GM12878 (cell line): ENCODE measurements at regions not wholly inside any gene's neighbourhood (a gene's known extent, or its start where the extent isn't known, plus 50 kb on each side); places are given as distances from the start of the nearest gene placed in this dataset.

Experiments used
- ATAC-seq: fragments of 200-7000 bp; cut with Tn5 transposase; 3 replicates; pipeline ENCODE4 v1.9.1; 2020; ENCODE audit warnings: mild to moderate bottlenecking, moderate library complexity
- BruUV-seq: library from RNA; stranded (reverse); fragments of 400-500 nt; replicated peaks from 2 replicates; lab custom pipeline; 2021; lab: Mats Ljungman, UMichigan
- CTCF ChIA-PET: fragments of 300-600 bp; sonication (Branson Sonifier 250); formaldehyde crosslinking; extraction: SDS; loops from one replicate; lab custom pipeline; 2021; ENCODE audit warnings: inconsistent platforms; lab: Yijun Ruan, JAX
- POLR2A ChIA-PET: fragments of 350-600 bp; formaldehyde crosslinking; extraction: SDS; loops from one replicate; lab custom pipeline; 2021; ENCODE audit warnings: inconsistent platforms; lab: Charles Lee
- RAD21 ChIA-PET: fragments of 300-600 bp; sonication (Branson Sonifier 250); formaldehyde crosslinking; loops from one replicate; lab custom pipeline; 2023; ENCODE audit warnings: antibody characterized with exemption; ENCODE audit not compliant: unreplicated experiment; lab: Charles Lee
- SMC1A ChIA-PET: fragments of 300-600 bp; sonication (Branson Sonifier 250); formaldehyde crosslinking; loops from one replicate; lab custom pipeline; 2023; ENCODE audit not compliant: unreplicated experiment, uncharacterized antibody; lab: Charles Lee
- DNase-seq: peaks from one replicate; pipeline ENCODE4 v3.0.0-alpha.2; 2011; ENCODE audit warnings: low read depth, low spot score
- FAIRE-seq: peaks from 3 replicates; lab custom pipeline; 2011; peaks lifted over from hg19 to GRCh38; lab: Jason Lieb, UNC
- H2AFZ ChIP-seq: 2 replicates; pipeline ENCODE4 v1.6.0; 2011; ENCODE audit warnings: low read depth, low read length, control low read depth; ENCODE audit not compliant: control insufficient read depth
- H3K27ac ChIP-seq: 2 replicates; pipeline ENCODE4 v1.5.1; 2011; ENCODE audit warnings: control low read depth; ENCODE audit not compliant: control insufficient read depth, insufficient read depth
- H3K27me3 ChIP-seq, 2 experiments: replicated peaks in 1 of 2; 2 replicates each; pipeline versions ENCODE4 v1.6.0 to v1.6.1; 2011; ENCODE audit warnings: low read length in 1 of 2; ENCODE audit not compliant: control insufficient read depth in 2 of 2, insufficient read depth in 2 of 2
- H3K36me3 ChIP-seq, 2 experiments: 2 replicates each; pipeline ENCODE4 v1.5.1; 2011; ENCODE audit warnings: low read length in 1 of 2; ENCODE audit not compliant: control insufficient read depth in 2 of 2, insufficient read depth in 2 of 2
- H3K4me1 ChIP-seq: 2 replicates; pipeline ENCODE4 v1.6.1; 2011; ENCODE audit warnings: mild to moderate bottlenecking, low read length, moderate library complexity, mixed read lengths; ENCODE audit not compliant: control insufficient read depth, insufficient read depth
- H3K4me2 ChIP-seq: 2 replicates; pipeline ENCODE4 v1.6.0; 2011; ENCODE audit warnings: control low read depth; ENCODE audit not compliant: control insufficient read depth, insufficient read depth
- H3K4me3 ChIP-seq: fragments of 200-600 bp; sonication (generic); 2 replicates; pipeline ENCODE4 v1.5.1; 2016
- H3K79me2 ChIP-seq: 2 replicates; pipeline ENCODE4 v1.6.0; 2011; ENCODE audit warnings: low read length; ENCODE audit not compliant: control insufficient read depth, insufficient read depth
- H3K9ac ChIP-seq: 2 replicates; pipeline ENCODE4 v1.8.0; 2011; ENCODE audit warnings: low read length, control low read depth, mixed read lengths; ENCODE audit not compliant: control insufficient read depth, insufficient read depth
- H3K9me3 ChIP-seq: replicated peaks from 3 replicates; pipeline ENCODE4 v1.5.1; 2011; ENCODE audit warnings: mild to moderate bottlenecking, low read length; ENCODE audit not compliant: control insufficient read depth, insufficient read depth
- H4K20me1 ChIP-seq: 2 replicates; pipeline ENCODE4 v1.6.0; 2011; ENCODE audit not compliant: control insufficient read depth, insufficient read depth
- BMI1 ChIP-seq: fragments of 450-650 bp; IDR thresholded peaks from 2 replicates; pipeline ENCODE4 v1.6.1; 2016; ENCODE audit warnings: mild to moderate bottlenecking, moderate library complexity, borderline replicate concordance
- CREB1 ChIP-seq: IDR thresholded peaks from 2 replicates; pipeline ENCODE4 v1.6.1; 2012; ENCODE audit warnings: low read depth, mild to moderate bottlenecking, inconsistent platforms
- CUX1 ChIP-seq: IDR thresholded peaks from 2 replicates; pipeline ENCODE4 v1.6.1; 2012; ENCODE audit warnings: improper control_type of control experiment, low read depth, low read length; ENCODE audit not compliant: insufficient replicate concordance
- E2F4 ChIP-seq: IDR thresholded peaks from 2 replicates; pipeline ENCODE4 v1.6.1; 2012; ENCODE audit warnings: low read depth, low read length, improper control_type of control experiment
- EZH2 ChIP-seq: IDR thresholded peaks from 2 replicates; pipeline ENCODE4 v1.6.1; 2012; ENCODE audit warnings: low read depth, mild to moderate bottlenecking, control low read depth, inconsistent platforms, low read length, borderline replicate concordance; ENCODE audit not compliant: control insufficient read depth
- KDM1A ChIP-seq: fragments of 200-600 bp; sonication (generic); IDR thresholded peaks from 2 replicates; pipeline ENCODE4 v1.6.1; 2016; ENCODE audit warnings: borderline replicate concordance
- MTA2 ChIP-seq: fragments of 450-650 bp; IDR thresholded peaks from 2 replicates; pipeline ENCODE4 v1.6.1; 2016; ENCODE audit warnings: low read depth, mild to moderate bottlenecking, moderate library complexity
- NFIC ChIP-seq: IDR thresholded peaks from 2 replicates; pipeline ENCODE4 v1.6.1; 2012; ENCODE audit warnings: low read depth, mild to moderate bottlenecking, inconsistent platforms, low read length, moderate library complexity
- RB1 ChIP-seq: fragments of 450-650 bp; formaldehyde crosslinking; IDR thresholded peaks from 2 replicates; pipeline ENCODE4 v1.6.1; 2017; ENCODE audit warnings: mild to moderate bottlenecking, borderline replicate concordance
- REST ChIP-seq: IDR thresholded peaks from 2 replicates; pipeline ENCODE4 v1.6.1; 2012; ENCODE audit warnings: mild to moderate bottlenecking, low read depth, low read length
- ZNF592 ChIP-seq: fragments of 450-650 bp; IDR thresholded peaks from 2 replicates; pipeline ENCODE4 v1.6.1; 2017; ENCODE audit warnings: mild to moderate bottlenecking, moderate library complexity
- WGBS: methylation state at CpG from one replicate; pipeline ENCODE4 v1.1.6; 2016; ENCODE audit warnings: low lambda C conversion rate; ENCODE audit not compliant: insufficient replicate concordance, insufficient coverage; ENCODE audit errors: missing lambda C conversion rate; 5-methylcytosine and 5-hydroxymethylcytosine counted together
- in situ Hi-C: fragments of 300-500 bp; cut with MboI; formaldehyde crosslinking; loops from 9 replicates; pipeline ENCODE4 v1.14.3; 2018; ENCODE audit warnings: mixed read lengths
- intact Hi-C: fragments of 100-400 bp; cut with micrococcal nuclease; formaldehyde crosslinking; loops from one replicate; pipeline ENCODE4 v1.14.2; 2022; ENCODE audit not compliant: unreplicated experiment

GRCh38 chr4:66876946-66877345 is 668.4 kb downstream of the CENPC start:
- 33% methylated on average over 2 of the region's 2 CpGs for WGBS
- DNase-seq: no peak
- Histone ChIP-seq H3K27me3 (no peaks in the 10 kb centered on the region), H3K4me3 (no peak overlapping the region), H3K27ac (no peak overlapping the region), H3K9ac (no peak overlapping the region), H3K9me3 (no peaks in the 10 kb centered on the region), H4K20me1 (no peaks in the 10 kb centered on the region), H3K36me3 (no peaks in the 10 kb centered on the region), H2AFZ (no peak overlapping the region), H3K79me2 (no peaks in the 10 kb centered on the region), H3K4me1 (no peaks in the 10 kb centered on the region), H3K4me2 (no peak overlapping the region)
- ChIA-PET SMC1A (no interaction called here), POLR2A (no interaction called here), CTCF (no interaction called here), RAD21 (no interaction called here)
- in situ Hi-C loops (no loop called here), intact Hi-C loops (no loop called here)
- no peak for ATAC-seq
- no TSS peak for BruUV-seq
- FAIRE-seq: no peak
- TF ChIP-seq CREB1 (no peak), RB1 (no peak), MTA2 (no peak), ZNF592 (no peak), E2F4 (no peak), CUX1 (no peak), NFIC (no peak), KDM1A (no peak), BMI1 (no peak), EZH2 (no peak), REST (no peak)
